ENCODE measurements at regions not wholly inside any gene's neighbourhood (a gene's known extent, or its start where the extent isn't known, plus 50 kb on each side); places are given as distances from the start of the nearest gene placed in this dataset.
"Not testable (repeated sequence)": the region's sequence is repeated elsewhere in the genome, so short reads cannot be mapped to it uniquely, and the experiment has no call there.

DNA sequence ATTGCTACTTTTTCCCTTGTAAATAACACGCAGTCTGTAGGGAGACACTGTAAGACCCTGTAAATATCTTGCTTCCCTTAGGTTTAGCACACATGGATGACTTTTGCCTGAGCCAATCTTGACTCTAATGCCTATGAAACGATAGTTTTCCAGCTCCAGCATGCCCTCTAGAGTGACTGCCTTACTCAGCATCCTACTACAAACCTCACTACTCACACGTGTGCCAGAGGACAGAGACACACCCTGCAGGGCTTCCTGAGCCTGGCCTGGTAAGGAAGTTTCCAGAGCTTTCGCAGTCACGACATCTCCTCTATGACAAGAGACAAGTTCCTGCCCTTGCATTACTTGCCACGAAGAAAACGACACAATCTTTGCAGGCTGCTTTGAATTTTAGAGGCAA is 138.1 kb downstream of the ATPSCKMT start:
- H3K4me3 ChIP-seq (replicated peaks; ENCODE audit: low read depth, low read length), result no peak overlapping the region
- DNase-seq (ENCODE audit: extremely low read depth, low read depth), result peak; percentile 47
- TF ChIP-seq CTCF (IDR thresholded peaks at IDR 0.05; ENCODE audit: low read depth, low read length, missing control alignments), result peak; percentile 61

DNA sequence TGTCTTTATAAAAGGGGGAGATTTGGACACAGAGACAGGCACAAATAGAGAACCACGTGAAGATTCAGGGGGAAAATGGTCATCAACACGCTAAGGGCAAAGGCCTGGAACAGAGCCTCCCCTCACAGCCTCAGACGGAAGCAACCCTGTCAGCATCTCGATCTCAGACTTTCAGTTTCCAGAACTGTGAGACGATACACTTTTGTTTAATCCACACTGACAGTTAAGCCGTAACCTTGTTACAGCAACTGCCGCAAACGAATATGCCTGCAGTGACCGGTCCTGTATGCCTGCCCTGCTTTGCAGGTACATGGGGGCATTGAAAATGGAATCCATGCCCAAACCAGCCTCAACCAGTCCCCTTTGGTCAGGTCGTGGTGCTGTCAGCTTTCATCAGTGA is 139.5 kb downstream of the ATPSCKMT start:
- DNase-seq (ENCODE audit: extremely low read depth, low read depth), result no peak
- TF ChIP-seq CTCF (IDR thresholded peaks at IDR 0.05; ENCODE audit: low read depth, low read length, missing control alignments), result no peak
- no peak overlapping the region for H3K4me3 ChIP-seq (replicated peaks; ENCODE audit: low read depth, low read length)

GRCh38 chr5:10109299-10109698 is 140.4 kb downstream of the ATPSCKMT start:
- no peak overlapping the region for H3K4me3 ChIP-seq (replicated peaks; ENCODE audit: low read depth, low read length)
- no peak for DNase-seq (ENCODE audit: extremely low read depth, low read depth)
- no peak for TF ChIP-seq CTCF (IDR thresholded peaks at IDR 0.05; ENCODE audit: low read depth, low read length, missing control alignments)

DNA sequence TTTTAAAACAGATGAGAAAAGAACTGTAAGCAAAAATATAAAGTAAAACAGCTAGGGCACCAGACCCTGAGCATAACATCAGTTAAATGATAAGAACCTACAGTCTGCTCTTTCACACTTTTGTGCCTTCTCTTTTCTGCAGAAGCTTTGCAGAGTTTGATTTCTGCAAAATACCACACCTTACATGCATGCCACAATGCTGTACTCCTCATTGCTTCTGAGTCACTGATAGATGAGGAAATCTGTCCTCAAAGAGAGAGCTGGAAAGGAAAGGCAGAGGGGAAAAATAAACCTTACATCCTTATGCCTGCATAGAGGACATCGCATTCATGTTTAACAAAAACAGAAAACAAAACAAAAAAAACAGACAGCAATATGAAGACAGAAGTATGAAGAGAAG is 142.9 kb downstream of the ATPSCKMT start:
- no peak overlapping the region for H3K4me3 ChIP-seq (replicated peaks; ENCODE audit: low read depth, low read length)
- TF ChIP-seq CTCF (IDR thresholded peaks at IDR 0.05; ENCODE audit: low read depth, low read length, missing control alignments), result no peak
- DNase-seq (ENCODE audit: extremely low read depth, low read depth), result no peak

DNA sequence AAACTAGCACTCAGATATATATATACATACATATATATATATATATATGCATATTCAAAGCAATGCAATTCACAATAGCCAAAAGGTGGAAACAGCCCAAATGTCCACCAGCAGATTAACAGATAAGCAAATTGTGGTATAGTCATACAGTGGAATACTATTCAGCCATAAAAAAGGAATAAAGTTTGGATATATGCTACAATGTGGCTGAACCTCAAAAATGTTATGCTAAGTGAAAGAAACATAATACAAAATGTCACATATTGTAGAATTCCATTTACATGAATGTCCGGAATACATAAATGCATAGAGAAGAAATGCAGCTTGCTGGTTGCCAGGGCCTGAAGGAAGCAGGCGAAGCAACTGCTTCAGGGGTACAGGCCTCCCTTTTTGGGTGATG is 143.4 kb downstream of the ATPSCKMT start:
- TF ChIP-seq CTCF (IDR thresholded peaks at IDR 0.05; ENCODE audit: low read depth, low read length, missing control alignments), result no peak
- DNase-seq (ENCODE audit: extremely low read depth, low read depth), result no peak
- no peak overlapping the region for H3K4me3 ChIP-seq (replicated peaks; ENCODE audit: low read depth, low read length)

- no peak overlapping the region for H3K4me3 ChIP-seq (replicated peaks; ENCODE audit: low read depth, low read length)
- DNase-seq (ENCODE audit: extremely low read depth, low read depth), result no peak
- no peak for TF ChIP-seq CTCF (IDR thresholded peaks at IDR 0.05; ENCODE audit: low read depth, low read length, missing control alignments)
Measured at GRCh38 chr5:10102706-10103497, 146.8 kb downstream of the ATPSCKMT start.

DNA sequence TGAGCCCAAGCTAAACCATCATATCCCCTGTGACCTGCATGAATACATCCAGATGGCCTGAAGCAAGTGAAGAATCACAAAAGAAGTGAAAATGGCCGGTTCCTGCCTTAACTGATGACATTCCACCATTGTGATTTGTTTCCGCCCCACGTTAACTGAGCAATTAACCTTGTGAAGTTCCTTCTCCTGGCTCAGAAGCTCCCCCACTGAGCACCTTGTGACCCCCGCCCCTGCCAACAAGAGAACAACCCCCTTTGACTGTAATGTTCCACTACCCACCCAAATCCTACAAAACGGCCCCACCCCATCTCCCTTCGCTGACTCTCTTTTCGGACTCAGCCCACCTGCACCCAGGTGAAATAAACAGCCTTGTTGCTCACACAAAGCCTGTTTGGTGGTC is 147.5 kb downstream of the ATPSCKMT start:
- not testable (repeated sequence) for DNase-seq (ENCODE audit: extremely low read depth, low read depth); H3K4me3 ChIP-seq (replicated peaks; ENCODE audit: low read depth, low read length)
